ENCODE measurements at regions not wholly inside any gene's neighbourhood (a gene's known extent, or its start where the extent isn't known, plus 50 kb on each side); places are given as distances from the start of the nearest gene placed in this dataset.
"Not testable (repeated sequence)": the region's sequence is repeated elsewhere in the genome, so short reads cannot be mapped to it uniquely, and the experiment has no call there.

- DNase-seq (ENCODE audit: extremely low read depth in 1 of 11, low read depth in 9 of 11, low spot score in 4 of 11), result no peak
Observed at GRCh38 chr17:71830866-71831265, 290.0 kb upstream of the SOX9 start.

DNA sequence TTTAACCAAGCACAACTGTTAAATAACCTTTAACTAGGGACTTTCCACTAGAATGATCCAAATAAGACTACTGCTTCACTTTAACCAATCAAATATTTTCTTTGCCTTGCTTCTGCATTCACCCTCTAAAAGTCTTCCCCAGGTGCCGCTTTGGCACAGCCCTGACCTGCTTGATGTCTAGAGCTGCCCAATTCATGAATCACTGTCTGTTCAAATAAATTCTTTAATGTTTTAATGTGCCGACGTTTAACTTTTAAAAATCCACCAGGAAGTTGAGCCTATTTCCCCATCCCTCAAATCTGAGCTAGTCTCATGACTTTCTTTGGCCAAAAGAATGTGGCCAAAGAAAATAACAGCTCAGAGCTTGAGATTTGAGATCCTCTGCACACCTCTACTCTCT is 277.8 kb upstream of the SOX9 start:
- DNase-seq (ENCODE audit: extremely low read depth in 1 of 11, low read depth in 9 of 11, low spot score in 4 of 11), result no peak

- DNase-seq (ENCODE audit: extremely low read depth in 1 of 11, low read depth in 9 of 11, low spot score in 4 of 11), result no peak
Observed at GRCh38 chr17:71845337-71845736, 275.5 kb upstream of the SOX9 start.

- DNase-seq (ENCODE audit: extremely low read depth in 1 of 11, low read depth in 9 of 11, low spot score in 4 of 11), result no peak
Observed at GRCh38 chr17:71846561-71847110, 274.2 kb upstream of the SOX9 start.

DNA sequence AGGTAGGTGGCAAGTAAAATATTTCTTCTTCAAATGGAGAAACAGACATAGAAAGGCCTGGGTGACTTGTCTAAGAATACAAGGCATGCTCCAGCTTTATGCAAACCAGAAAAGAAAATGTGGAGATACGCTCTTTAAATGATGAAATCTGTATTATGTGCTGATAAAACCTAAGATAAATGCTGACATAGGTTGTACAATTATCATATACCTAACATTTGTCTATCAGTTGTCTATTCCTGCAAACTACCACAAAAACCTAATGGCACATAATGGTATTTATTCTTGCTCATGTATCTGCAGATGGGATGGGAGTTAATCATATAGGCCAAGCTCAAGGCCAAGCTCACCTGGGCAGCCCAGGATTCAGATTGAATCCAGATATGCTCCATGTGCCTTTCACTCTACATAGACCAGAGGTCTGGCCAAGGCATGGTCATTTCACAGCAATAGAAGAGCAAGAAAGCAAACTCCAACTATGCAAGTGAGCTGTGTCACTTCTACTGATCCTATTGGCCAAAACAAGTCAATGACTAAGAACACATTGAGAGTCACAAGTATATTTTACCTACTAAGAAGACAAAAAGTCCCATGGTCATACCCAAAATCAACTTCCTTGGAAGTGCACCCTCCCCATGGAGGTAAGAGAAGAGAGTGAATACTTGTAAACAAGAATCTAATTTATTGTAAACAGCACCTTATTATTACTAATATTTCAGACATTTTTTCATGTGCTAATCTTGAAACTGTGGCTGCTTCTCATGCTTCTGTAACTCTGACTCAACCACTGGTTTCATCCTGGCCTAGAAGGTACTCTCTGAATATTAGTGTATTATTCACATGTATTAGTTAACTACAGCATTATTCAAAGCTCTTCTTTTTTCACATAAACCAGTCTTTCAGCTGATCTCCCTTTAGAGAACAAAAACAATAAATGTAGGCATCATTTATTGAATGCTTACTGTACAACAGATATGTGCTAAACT is 270.7 kb upstream of the SOX9 start:
- no peak for DNase-seq (ENCODE audit: extremely low read depth in 1 of 11, low read depth in 9 of 11, low spot score in 4 of 11)

DNA sequence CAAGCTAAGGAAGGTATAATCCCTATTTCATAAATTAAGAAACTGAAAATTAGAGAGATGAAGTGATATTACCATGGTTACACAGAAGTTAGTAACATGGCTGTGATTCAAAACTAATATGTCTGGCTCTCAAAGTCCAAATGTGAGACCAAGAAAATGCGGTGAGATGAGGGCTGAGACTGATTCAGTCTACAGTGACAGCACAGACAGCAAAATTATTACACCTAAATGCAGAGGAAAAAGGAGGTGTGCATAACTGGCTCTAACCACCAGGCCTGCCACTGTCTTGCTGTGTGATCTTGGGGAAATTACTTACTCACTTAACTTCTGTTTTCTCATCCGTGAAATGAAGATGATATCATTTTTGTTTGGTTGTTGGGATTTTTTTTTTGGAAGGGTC is 270.0 kb upstream of the SOX9 start:
- DNase-seq (ENCODE audit: extremely low read depth in 1 of 11, low read depth in 9 of 11, low spot score in 4 of 11), result no peak

- no peak for DNase-seq (ENCODE audit: extremely low read depth in 1 of 11, low read depth in 9 of 11, low spot score in 4 of 11)
Observed at GRCh38 chr17:71855010-71855409, 265.8 kb upstream of the SOX9 start.

GRCh38 chr17:71864755-71865154 is 256.1 kb upstream of the SOX9 start:
- no peak for DNase-seq (ENCODE audit: extremely low read depth in 1 of 11, low read depth in 9 of 11, low spot score in 4 of 11)

DNA sequence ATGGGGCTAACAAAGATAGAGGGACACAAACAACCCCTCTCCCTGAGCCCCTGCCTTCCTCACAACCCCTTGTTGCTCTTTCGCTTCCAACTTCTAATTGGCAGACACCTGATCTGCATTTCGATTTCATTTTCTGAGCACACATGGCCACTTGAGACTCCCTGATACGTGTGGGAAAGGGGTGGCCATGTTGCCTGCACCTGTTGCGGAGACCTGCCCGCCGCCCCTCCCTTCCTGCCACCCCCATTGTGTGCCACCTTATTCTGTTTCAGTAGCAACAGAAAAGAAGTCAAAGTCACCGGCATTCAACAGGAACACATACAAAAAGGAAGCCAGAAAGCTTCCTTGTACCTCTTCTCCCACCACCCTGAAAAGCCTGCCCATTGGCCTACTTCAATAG is 254.7 kb upstream of the SOX9 start:
- DNase-seq (ENCODE audit: extremely low read depth in 1 of 11, low read depth in 9 of 11, low spot score in 4 of 11), result no peak

GRCh38 chr17:71869293-71869692 is 251.5 kb upstream of the SOX9 start:
- no peak for DNase-seq (ENCODE audit: extremely low read depth in 1 of 11, low read depth in 9 of 11, low spot score in 4 of 11)

- DNase-seq (ENCODE audit: extremely low read depth in 1 of 11, low read depth in 9 of 11, low spot score in 4 of 11), result no peak
Observed at GRCh38 chr17:71869841-71870545, 250.8 kb upstream of the SOX9 start.

DNA sequence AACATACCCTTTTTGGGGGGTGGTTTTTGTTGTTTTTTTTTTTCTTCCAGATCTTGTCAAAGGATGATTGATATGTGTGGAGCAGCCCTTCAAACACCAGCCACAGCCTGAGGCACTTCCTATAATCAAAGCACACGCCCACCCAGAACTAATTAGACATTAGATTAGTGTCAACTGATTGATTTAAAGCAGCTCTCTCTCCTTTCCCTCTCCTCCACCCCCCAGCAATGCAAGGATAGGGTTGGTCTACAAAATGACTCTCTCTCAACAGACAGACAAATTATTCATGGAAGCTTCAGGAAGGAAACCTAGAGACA is 250.3 kb upstream of the SOX9 start:
- DNase-seq (ENCODE audit: extremely low read depth in 1 of 11, low read depth in 9 of 11, low spot score in 4 of 11), result no peak

- DNase-seq (ENCODE audit: extremely low read depth in 1 of 11, low read depth in 9 of 11, low spot score in 4 of 11), result peak in 1 of 11 donors; percentile 17
Observed at GRCh38 chr17:71872843-71873485, 247.9 kb upstream of the SOX9 start.

DNA sequence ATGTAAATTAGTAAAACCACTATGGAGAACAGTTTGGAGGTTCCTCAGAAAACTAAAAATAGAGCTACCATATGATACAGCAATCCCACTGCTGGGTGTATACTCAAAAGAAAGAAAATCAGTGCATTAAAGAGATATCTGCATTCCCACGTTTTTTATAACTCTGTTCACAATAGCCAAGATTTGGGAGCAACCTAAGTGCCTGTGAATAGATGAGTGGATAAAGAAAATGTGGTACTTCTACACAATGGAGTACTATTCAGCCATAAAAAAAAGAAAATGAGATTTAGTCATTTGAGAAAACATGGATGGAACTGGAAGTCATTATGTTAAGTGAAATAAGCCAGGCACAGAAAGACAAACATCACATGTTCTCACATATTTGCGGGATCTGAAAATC is 246.0 kb upstream of the SOX9 start:
- DNase-seq (ENCODE audit: extremely low read depth in 1 of 11, low read depth in 9 of 11, low spot score in 4 of 11), result not testable (repeated sequence)

DNA sequence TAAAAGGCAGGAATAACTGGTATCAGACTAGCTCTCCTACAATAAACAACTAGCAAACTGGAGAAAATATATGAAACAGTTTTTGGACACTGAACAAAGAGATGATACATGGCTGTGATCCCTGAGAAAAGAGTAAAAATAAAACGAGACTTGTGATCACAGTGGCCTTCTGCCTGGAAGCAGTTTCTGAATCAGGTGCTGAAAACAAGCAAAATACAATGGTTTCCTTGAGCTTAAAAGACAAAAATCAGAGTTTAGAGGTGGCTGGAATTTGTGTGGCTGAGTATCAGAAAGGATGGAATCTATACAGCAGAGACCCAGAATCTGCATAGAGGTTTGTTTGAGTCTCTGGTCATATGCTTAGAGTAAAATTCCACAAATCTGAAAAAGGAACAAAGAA is 242.5 kb upstream of the SOX9 start:
- DNase-seq (ENCODE audit: extremely low read depth in 1 of 11, low read depth in 9 of 11, low spot score in 4 of 11), result no peak

- no peak for DNase-seq (ENCODE audit: extremely low read depth in 1 of 11, low read depth in 9 of 11, low spot score in 4 of 11)
Observed at GRCh38 chr17:71878998-71879397, 241.8 kb upstream of the SOX9 start.

DNA sequence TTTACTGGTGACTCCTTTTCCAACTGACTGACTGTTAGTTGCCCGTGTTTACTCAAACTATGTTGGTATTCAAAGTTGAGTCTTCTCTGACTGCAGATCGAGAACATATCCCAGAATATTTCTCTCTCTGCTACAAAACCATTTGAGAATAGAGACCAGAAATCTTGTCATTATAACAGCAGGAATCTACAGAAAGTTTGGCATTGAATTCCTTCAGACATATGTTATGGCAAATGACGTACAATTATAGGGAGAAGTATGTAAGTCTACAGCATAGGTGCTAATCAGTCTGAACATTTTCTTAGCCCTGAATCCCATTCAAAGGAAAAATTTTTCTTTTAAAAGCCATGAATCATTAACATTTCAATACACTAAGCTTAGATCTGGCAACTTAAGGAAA is 239.8 kb upstream of the SOX9 start:
- no peak for DNase-seq (ENCODE audit: extremely low read depth in 1 of 11, low read depth in 9 of 11, low spot score in 4 of 11)

- no peak for DNase-seq (ENCODE audit: extremely low read depth in 1 of 11, low read depth in 9 of 11, low spot score in 4 of 11)
Observed at GRCh38 chr17:71881581-71881980, 239.2 kb upstream of the SOX9 start.

DNA sequence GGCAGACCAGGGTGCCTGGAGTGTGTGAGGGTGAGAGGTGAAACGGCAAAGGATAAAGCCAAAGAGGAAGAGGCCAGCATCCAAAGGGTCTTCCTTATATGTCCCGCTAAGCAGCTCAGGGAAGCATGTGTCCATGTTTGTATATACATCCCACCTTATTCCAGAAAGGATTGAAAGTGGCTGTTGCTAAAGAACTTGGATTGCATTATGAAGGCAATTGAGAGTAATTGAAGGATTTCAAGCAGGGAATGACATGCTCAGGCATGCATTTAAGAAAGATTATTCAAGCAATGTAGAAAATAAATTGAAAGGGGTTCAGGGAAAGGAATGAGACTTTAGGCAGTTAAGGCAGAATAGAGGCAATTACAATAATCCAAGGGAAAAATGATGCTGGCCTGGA is 237.6 kb upstream of the SOX9 start:
- no peak for DNase-seq (ENCODE audit: extremely low read depth in 1 of 11, low read depth in 9 of 11, low spot score in 4 of 11)

GRCh38 chr17:71883845-71884244 is 237.0 kb upstream of the SOX9 start:
- no peak for DNase-seq (ENCODE audit: extremely low read depth in 1 of 11, low read depth in 9 of 11, low spot score in 4 of 11)

Data from renal cortex interstitium (tissue), 11 donors.